Kidney epithelial cell (primary cell): ENCODE measurements at regions not wholly inside any gene's neighbourhood (a gene's known extent, or its start where the extent isn't known, plus 50 kb on each side); places are given as distances from the start of the nearest gene placed in this dataset.

ENCODE experiments used
- DNase-seq: peaks from one replicate; pipeline ENCODE4 v3.0.0-alpha.2; 2010; ENCODE audit warnings: low read depth
- H3K27me3 ChIP-seq: 2 replicates; pipeline ENCODE4 v1.6.0; 2011; ENCODE audit warnings: low read length; ENCODE audit not compliant: control insufficient read depth, insufficient read depth
- H3K36me3 ChIP-seq: 2 replicates; pipeline ENCODE4 v1.5.1; 2011; ENCODE audit warnings: low read length; ENCODE audit not compliant: control insufficient read depth, insufficient read depth
- H3K4me3 ChIP-seq: 2 replicates; pipeline ENCODE4 v1.5.1; 2011; ENCODE audit warnings: low read depth, mild to moderate bottlenecking, control low read depth, low read length
- CTCF ChIP-seq: IDR thresholded peaks from 2 replicates; pipeline ENCODE4 v1.5.1; 2011; ENCODE audit warnings: mild to moderate bottlenecking, moderate library complexity, low read length, control low read depth, inconsistent platforms; ENCODE audit not compliant: insufficient read depth, poor library complexity, severe bottlenecking

GRCh38 chr12:4197922-4198763, 75.4 kb upstream of the CCND2 start:
- no peak for DNase-seq
- Histone ChIP-seq H3K4me3 (no peak overlapping the region), H3K27me3 (peaks cover 3% of the 10 kb centered on the region), H3K36me3 (no peaks in the 10 kb centered on the region)
- TF ChIP-seq CTCF: no peak

DNA sequence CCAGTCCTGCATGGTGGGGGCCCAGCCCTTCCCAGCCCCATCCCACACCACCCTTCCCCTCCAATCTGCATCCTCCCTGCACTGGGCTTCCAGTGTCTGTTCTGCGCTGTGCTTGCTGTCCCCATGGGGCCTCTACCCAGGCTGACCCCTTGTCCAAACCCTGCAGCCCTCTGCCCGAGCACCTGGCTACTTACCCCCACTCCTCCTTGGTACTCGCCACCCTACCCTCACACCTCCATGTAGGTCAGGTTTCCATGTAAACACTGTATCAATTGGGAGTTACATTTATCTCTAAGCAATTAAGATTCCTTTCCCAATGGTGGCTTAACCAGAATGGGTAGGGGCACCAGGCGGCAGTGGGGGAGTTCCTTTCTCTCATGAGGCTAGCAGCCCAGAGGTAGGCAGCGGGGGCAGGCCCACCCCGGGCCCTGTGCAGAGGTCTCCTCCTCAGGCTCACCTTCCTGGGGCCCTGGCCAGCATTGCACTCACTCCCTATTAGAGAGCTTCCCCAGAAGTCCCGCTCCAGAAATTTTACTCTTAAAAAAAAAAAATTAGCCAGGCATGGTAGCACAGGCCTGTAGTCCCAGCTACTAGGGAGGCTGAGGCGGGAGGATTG, 76.6 kb upstream of the CCND2 start:
- no peak for TF ChIP-seq CTCF
- H3K27me3 ChIP-seq: peaks cover 3% of the 10 kb centered on the region
- no peak for DNase-seq
- no peak overlapping the region for H3K4me3 ChIP-seq
- no peaks in the 10 kb centered on the region for H3K36me3 ChIP-seq

DNA sequence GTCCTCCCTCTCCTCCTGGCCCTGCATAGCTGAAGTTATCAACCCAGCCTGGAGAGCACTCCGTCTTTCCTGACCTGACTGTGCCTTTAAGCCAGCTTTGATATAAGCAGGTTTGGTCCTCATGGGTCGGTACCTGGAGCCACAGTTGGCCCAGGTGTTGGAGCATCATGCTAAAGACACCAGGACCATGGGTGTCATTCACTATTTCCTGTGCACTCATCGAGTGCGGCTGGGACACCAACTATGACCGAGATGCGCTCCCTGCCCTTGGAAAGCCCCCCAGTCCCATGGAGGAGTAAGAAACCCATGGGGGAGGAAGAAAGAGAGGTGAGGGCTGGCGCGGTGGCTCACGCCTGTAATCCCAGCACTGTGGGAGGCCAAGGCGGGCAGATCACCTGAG, 78.9 kb upstream of the CCND2 start:
- peaks cover 3% of the 10 kb centered on the region for H3K27me3 ChIP-seq
- no peak overlapping the region for H3K4me3 ChIP-seq
- no peak for DNase-seq
- no peak for TF ChIP-seq CTCF
- no peaks in the 10 kb centered on the region for H3K36me3 ChIP-seq

- Histone ChIP-seq H3K4me3 (no peak overlapping the region), H3K27me3 (peaks cover 3% of the 10 kb centered on the region), H3K36me3 (no peaks in the 10 kb centered on the region)
- TF ChIP-seq CTCF: no peak
- DNase-seq: no peak
Measured at GRCh38 chr12:4193821-4194220, 79.7 kb upstream of the CCND2 start.

GRCh38 chr12:4191642-4192041, 81.9 kb upstream of the CCND2 start:
- Histone ChIP-seq H3K36me3 (no peaks in the 10 kb centered on the region), H3K27me3 (no peaks in the 10 kb centered on the region), H3K4me3 (no peak overlapping the region)
- no peak for DNase-seq
- TF ChIP-seq CTCF: no peak
